Heart right ventricle (tissue), 16 donors: ENCODE measurements at regions not wholly inside any gene's neighbourhood (a gene's known extent, or its start where the extent isn't known, plus 50 kb on each side); places are given as distances from the start of the nearest gene placed in this dataset.
"Not testable (repeated sequence)": the region's sequence is repeated elsewhere in the genome, so short reads cannot be mapped to it uniquely, and the experiment has no call there.

ENCODE experiments used
- ATAC-seq, 8 donors: fragments of 200-7000 bp; cut with Tn5 transposase; one replicate each; pipeline ENCODE4 v1.9.1; 2020; ENCODE audit warnings: mild to moderate bottlenecking in 8 of 8, moderate library complexity in 8 of 8, moderate number of reproducible peaks in 1 of 8
- DNase-seq, 2 donors: peaks; one replicate each; pipeline ENCODE4 v3.0.0-alpha.2; 2020
- H3K27ac ChIP-seq, 10 donors: fragments of 200-600 bp; sonication (generic) in 2 of 10; one replicate each; pipeline versions ENCODE4 v1.5.0 to v1.8.0; 2020 to 2022; ENCODE audit warnings: mild to moderate bottlenecking in 3 of 10
- H3K27me3 ChIP-seq, 7 donors: fragments of 200-600 bp; one replicate each; pipeline ENCODE4 v1.8.0; 2021 to 2022; ENCODE audit warnings: mild to moderate bottlenecking in 2 of 7
- H3K36me3 ChIP-seq, 9 donors: fragments of 200-600 bp; sonication (generic) in 1 of 9; one replicate each; pipeline versions ENCODE4 v1.5.0 to v1.8.0; 2020 to 2022; ENCODE audit warnings: mild to moderate bottlenecking in 2 of 9
- H3K4me1 ChIP-seq, 9 donors: fragments of 200-600 bp; sonication (generic) in 1 of 9; one replicate each; pipeline versions ENCODE4 v1.5.0 to v1.8.0; 2020 to 2022; ENCODE audit warnings: mild to moderate bottlenecking in 4 of 9
- H3K4me3 ChIP-seq, 10 donors: fragments of 200-600 bp; sonication (generic) in 2 of 10; one replicate each; pipeline versions ENCODE4 v1.5.0 to v1.8.0; 2020 to 2022; ENCODE audit warnings: mild to moderate bottlenecking in 7 of 10, moderate library complexity in 2 of 10
- H3K9me3 ChIP-seq, 11 donors: fragments of 200-600 bp in 10 of 11; sonication (generic) in 2 of 11; one replicate each; pipeline versions ENCODE4 v1.5.0 to v1.8.0; 2013 to 2022; ENCODE audit warnings: mild to moderate bottlenecking in 2 of 11, control low read depth in 1 of 11, moderate library complexity in 1 of 11
- WGBS, 2 donors: extraction: QIAGEN DNeasy Blood & Tissue Kit; methylation state at CpG; one replicate each; pipeline ENCODE4 v1.1.7; 2013; ENCODE audit warnings: inconsistent platforms in 1 of 2; 5-methylcytosine and 5-hydroxymethylcytosine counted together
- intact Hi-C, 10 donors: fragments of 100-400 bp; cut with DNase I; formaldehyde crosslinking; loops; one replicate each; pipeline versions ENCODE4 v1.11.1 to v1.14.2; 2022
- TF ChIP-seq, protein P1 (sequence below), 9 donors: fragments of 200-600 bp; sonication (generic) in 2 of 9; IDR thresholded peaks; one replicate each; pipeline versions ENCODE4 v1.5.0 to v1.8.0; 2021 to 2022; ENCODE audit warnings: antibody characterized with exemption in 9 of 9, mild to moderate bottlenecking in 5 of 9, moderate library complexity in 1 of 9
- donor health status: Arrhythmogenic right ventricular cardiomyopathy.
- donor health status: ischemic (EF 13 %, LVEDD 7.1; RV severe dilation, severe dysfunction).
- donor health status: healthy with polysubstance abuse.
- donor health status: DM: no; HTN: yes; CAD: no.
- donor health status: DM: no; HTN: no; CAD: no.
- donor health status: ischemic (EF 25% LVEDD 6.9; RV normal size, moderate dysfunction).
- donor health status: ischemic (EF 25% LVEDD 5.7; RV mildly dilated, moderate dysfunction).
- donor health status: healthy.
- donor health status: DM: yes; HTN: yes; CAD: no.
- donor health status: Ischemic cardiomyopathy.
- donor health status: ischemic (EF 35%, LVEDD 5.7; RV mildly dilated, moderate dysfunction).
- donor health status: nonischemic (EF 11% LVEDD 7.7; RV severe dilation, severe dysfunction).
- donor health status: DM: yes; HTN: yes; CAD: no.
- donor health status: PGD.
- donor health status: ischemic (EF 29% LVEDD 5.4; RV normal size, mild dysfunction).
- donor health status: nonischemic (EF 23%, LVEDD 6.1; RV moderate dilation, normal function).

- TF ChIP-seq, protein P1, sequence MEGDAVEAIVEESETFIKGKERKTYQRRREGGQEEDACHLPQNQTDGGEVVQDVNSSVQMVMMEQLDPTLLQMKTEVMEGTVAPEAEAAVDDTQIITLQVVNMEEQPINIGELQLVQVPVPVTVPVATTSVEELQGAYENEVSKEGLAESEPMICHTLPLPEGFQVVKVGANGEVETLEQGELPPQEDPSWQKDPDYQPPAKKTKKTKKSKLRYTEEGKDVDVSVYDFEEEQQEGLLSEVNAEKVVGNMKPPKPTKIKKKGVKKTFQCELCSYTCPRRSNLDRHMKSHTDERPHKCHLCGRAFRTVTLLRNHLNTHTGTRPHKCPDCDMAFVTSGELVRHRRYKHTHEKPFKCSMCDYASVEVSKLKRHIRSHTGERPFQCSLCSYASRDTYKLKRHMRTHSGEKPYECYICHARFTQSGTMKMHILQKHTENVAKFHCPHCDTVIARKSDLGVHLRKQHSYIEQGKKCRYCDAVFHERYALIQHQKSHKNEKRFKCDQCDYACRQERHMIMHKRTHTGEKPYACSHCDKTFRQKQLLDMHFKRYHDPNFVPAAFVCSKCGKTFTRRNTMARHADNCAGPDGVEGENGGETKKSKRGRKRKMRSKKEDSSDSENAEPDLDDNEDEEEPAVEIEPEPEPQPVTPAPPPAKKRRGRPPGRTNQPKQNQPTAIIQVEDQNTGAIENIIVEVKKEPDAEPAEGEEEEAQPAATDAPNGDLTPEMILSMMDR (IDR thresholded peaks at IDR 0.05): no peak
- Histone ChIP-seq H3K36me3 (no peaks in the 10 kb centered on the region), H3K27me3 (peaks cover 0 to 5% (median 0%) of the 10 kb centered on the region in 7 donors), H3K9me3 (peaks cover 0 to 12% (median 0%) of the 10 kb centered on the region in 11 donors), H3K27ac (no peak overlapping the region), H3K4me3 (no peak overlapping the region), H3K4me1 (no peaks in the 10 kb centered on the region)
- DNase-seq (no peak), ATAC-seq (no peak)
- intact Hi-C loops: no loop called here
- 52 to 66% methylated on average over 3 of the region's 3 CpGs for WGBS, 2 donors
Observed at GRCh38 chr6:16991981-16992629, 109.7 kb upstream of the STMND1 start.

DNA sequence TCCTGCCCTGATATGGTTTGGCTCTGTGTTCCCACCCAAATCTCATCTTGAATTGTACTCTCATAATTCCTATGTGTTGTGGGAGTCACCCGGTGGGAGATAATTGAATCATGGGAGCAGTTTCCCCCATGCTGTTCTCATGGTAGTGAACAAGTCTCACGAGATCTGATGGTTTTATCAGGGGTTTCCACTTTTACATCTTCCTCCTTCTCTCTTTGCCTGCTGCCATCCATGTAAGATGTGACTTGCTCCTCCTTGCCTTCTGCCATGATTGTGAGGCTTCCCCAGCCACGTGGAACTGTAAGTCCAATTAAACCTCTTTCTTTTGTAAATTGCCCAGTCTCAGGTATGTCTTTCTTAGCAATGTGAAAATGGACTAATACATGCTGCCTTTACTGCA, 111.9 kb upstream of the STMND1 start:
- DNase-seq, ATAC-seq, H3K4me3 ChIP-seq, H3K27me3 ChIP-seq, intact Hi-C loops, H3K36me3 ChIP-seq, H3K27ac ChIP-seq: not testable (repeated sequence)
- H3K4me1 ChIP-seq: peaks cover 0 to 16% (median 6%) of the 10 kb centered on the region in 9 donors
- 75 to 89% methylated on average over 3 of the region's 3 CpGs for WGBS, 2 donors
- H3K9me3 ChIP-seq: peaks cover 0 to 12% (median 0%) of the 10 kb centered on the region in 11 donors

DNA sequence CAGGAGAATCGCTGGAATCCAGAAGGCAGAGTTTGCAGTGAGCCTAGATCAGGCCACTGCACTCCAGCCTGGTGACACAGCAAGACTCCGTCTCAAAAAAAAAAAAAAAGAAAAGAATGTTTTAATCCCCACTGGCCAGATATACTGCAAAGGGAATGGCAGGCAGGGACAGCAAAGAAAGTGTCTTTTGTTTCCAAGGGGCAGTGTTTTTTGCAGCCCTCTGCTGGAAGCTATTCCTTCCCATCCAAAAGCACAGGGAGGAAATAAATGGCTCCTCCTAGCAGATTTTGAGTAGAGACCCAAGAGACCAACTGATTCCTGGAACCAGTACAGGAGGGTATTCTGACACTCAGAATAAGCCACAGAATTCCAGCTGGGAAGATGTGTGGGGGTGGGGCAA, 112.5 kb upstream of the STMND1 start:
- Histone ChIP-seq H3K4me1 (peaks cover 0 to 16% (median 6%) of the 10 kb centered on the region in 9 donors), H3K27me3 (peaks cover 0 to 4% (median 0%) of the 10 kb centered on the region in 7 donors), H3K4me3 (no peak overlapping the region), H3K36me3 (no peaks in the 10 kb centered on the region), H3K9me3 (peaks cover 0 to 12% (median 0%) of the 10 kb centered on the region in 11 donors), H3K27ac (no peak overlapping the region)
- intact Hi-C loops: no loop called here
- DNase-seq (no peak), ATAC-seq (no peak)
- WGBS, 2 donors: 87 to 93% methylated on average over 2 of the region's 2 CpGs
- TF ChIP-seq, protein P1 (IDR thresholded peaks at IDR 0.05): no peak

DNA sequence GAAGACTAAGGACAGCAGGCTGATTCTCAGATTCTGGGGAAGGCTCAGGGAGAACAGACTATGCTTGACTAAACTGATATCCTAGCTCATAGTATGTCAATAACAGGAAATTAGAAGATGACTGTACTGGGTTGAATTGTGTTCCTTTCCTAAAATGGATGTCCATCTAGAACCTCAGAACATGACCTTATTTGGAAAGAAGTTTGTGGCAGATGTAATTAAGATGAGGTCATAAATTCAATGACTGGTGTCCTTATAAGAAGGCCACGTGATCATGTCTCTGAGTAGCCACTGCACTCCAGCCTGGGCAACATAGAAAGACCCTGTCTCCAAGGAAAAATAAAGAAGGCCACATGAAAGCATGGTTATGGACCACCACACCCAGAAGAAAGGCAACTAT, 113.9 kb upstream of the STMND1 start:
- DNase-seq (no peak), ATAC-seq (no peak)
- no peaks in the 10 kb centered on the region for H3K27me3 ChIP-seq
- 91 to 97% methylated on average over 1 of the region's 1 CpG for WGBS, 2 donors
- no peak overlapping the region for H3K27ac ChIP-seq
- TF ChIP-seq, protein P1 (IDR thresholded peaks at IDR 0.05): no peak
- H3K9me3 ChIP-seq: peaks cover 0 to 12% (median 0%) of the 10 kb centered on the region in 11 donors
- no peak overlapping the region for H3K4me3 ChIP-seq
- peaks cover 0 to 16% (median 6%) of the 10 kb centered on the region in 9 donors for H3K4me1 ChIP-seq
- intact Hi-C loops: no loop called here
- no peaks in the 10 kb centered on the region for H3K36me3 ChIP-seq
